Left lung (tissue), 4 donors: ENCODE measurements at regions not wholly inside any gene's neighbourhood (a gene's known extent, or its start where the extent isn't known, plus 50 kb on each side); places are given as distances from the start of the nearest gene placed in this dataset.

Experiments
- ATAC-seq: fragments of 200-7000 bp; cut with Tn5 transposase; one replicate; pipeline ENCODE4 v1.9.1; 2020; ENCODE audit warnings: moderate library complexity
- DNase-seq, 4 donors: peaks; one replicate each; pipeline ENCODE4 v3.0.0-alpha.2; 2013 to 2020
- H3K27ac ChIP-seq, 2 donors: fragments of 200-600 bp; sonication (generic) in 1 of 2; one replicate each; pipeline versions ENCODE4 v1.5.0 to v1.8.0; 2020 to 2021
- H3K27me3 ChIP-seq, 2 donors: fragments of 200-600 bp; sonication (generic) in 1 of 2; one replicate each; pipeline versions ENCODE4 v1.5.0 to v1.8.0; 2020 to 2021
- H3K36me3 ChIP-seq, 2 donors: fragments of 200-600 bp; sonication (generic) in 1 of 2; one replicate each; pipeline versions ENCODE4 v1.5.0 to v1.8.0; 2020 to 2021
- H3K4me1 ChIP-seq, 2 donors: fragments of 200-600 bp; one replicate each; pipeline ENCODE4 v1.8.0; 2021
- H3K4me3 ChIP-seq, 2 donors: fragments of 200-600 bp; sonication (generic) in 1 of 2; one replicate each; pipeline versions ENCODE4 v1.5.0 to v1.8.0; 2020 to 2021; ENCODE audit warnings: mild to moderate bottlenecking in 1 of 2
- H3K9me3 ChIP-seq, 2 donors: fragments of 200-600 bp; sonication (generic) in 1 of 2; one replicate each; pipeline versions ENCODE4 v1.5.0 to v1.8.0; 2020 to 2021
- intact Hi-C, 2 donors: fragments of 100-400 bp; cut with DNase I; formaldehyde crosslinking; loops; one replicate each; pipeline versions ENCODE4 v1.11.2 to v1.14.2; 2022
- TF ChIP-seq, protein P1 (sequence below), 2 donors: fragments of 200-600 bp; sonication (generic) in 1 of 2; IDR thresholded peaks; one replicate each; pipeline versions ENCODE4 v1.5.0 to v1.8.0; 2021; ENCODE audit warnings: antibody characterized with exemption in 2 of 2
- donor health status: DM: no; HTN: yes; CAD: no.
- donor health status: DM: no; HTN: no; CAD: no.

DNA sequence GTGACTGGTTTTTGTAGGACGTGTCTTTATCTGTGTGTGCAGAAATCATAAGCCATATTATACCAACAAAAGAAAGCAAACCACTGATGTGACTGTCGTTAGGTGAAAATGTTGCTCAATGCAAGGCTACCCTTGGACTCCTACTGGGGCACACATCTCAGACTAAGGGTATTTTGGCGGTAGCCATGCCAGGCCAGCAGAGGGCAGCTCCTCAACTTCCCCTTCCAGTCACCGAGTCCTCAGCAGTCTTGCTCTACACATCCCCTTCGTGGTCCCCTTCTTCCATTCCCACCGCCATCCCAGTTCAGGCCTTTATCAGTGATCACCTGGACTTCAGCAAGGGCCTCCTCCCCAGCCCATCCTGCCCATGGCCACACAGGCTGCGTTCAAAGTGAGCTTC is 113.7 kb upstream of the GGTLC1 start:
- H3K4me1 ChIP-seq: no peaks in the 10 kb centered on the region
- TF ChIP-seq, protein P1, sequence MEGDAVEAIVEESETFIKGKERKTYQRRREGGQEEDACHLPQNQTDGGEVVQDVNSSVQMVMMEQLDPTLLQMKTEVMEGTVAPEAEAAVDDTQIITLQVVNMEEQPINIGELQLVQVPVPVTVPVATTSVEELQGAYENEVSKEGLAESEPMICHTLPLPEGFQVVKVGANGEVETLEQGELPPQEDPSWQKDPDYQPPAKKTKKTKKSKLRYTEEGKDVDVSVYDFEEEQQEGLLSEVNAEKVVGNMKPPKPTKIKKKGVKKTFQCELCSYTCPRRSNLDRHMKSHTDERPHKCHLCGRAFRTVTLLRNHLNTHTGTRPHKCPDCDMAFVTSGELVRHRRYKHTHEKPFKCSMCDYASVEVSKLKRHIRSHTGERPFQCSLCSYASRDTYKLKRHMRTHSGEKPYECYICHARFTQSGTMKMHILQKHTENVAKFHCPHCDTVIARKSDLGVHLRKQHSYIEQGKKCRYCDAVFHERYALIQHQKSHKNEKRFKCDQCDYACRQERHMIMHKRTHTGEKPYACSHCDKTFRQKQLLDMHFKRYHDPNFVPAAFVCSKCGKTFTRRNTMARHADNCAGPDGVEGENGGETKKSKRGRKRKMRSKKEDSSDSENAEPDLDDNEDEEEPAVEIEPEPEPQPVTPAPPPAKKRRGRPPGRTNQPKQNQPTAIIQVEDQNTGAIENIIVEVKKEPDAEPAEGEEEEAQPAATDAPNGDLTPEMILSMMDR (IDR thresholded peaks at IDR 0.05): peak in 1 of 2 donors; percentile 18
- no peaks in the 10 kb centered on the region for H3K36me3 ChIP-seq
- ATAC-seq (peak; percentile 41), DNase-seq (no peak)
- no peaks in the 10 kb centered on the region for H3K9me3 ChIP-seq
- no peak overlapping the region for H3K4me3 ChIP-seq
- intact Hi-C loops: no loop called here
- no peaks in the 10 kb centered on the region for H3K27me3 ChIP-seq
- H3K27ac ChIP-seq: no peak overlapping the region

DNA sequence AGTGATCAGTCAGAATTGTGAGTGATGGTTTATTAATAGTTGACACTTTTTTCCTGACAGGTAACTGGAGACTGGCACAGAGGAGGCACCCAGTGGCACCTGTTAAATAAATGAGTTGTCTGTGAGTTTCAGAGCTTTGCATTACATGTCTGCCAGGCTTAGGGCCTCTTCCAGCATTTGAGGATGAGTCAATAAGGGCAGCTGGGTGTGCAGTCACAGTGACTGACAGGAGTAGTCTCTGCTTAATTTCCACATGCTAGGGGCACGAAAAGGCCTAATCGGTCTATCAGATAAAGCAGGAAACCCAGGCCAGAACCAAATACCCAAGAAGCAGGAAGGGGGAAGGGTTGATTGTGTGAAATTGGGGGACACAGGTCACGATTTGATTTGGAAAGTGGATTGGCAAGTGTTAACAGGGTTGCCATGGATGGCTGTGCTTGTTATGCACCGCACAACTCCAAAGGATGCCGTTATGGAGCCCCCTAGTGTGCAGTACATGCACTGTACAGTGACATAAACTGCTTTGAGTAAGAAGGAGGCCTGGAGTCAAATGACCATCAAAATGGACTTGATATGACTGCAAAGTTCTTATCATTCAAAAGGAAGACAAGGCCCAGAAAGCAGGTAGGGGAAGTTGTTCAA is 111.9 kb upstream of the GGTLC1 start:
- Histone ChIP-seq H3K27me3 (peaks cover 0 to 10% of the 10 kb centered on the region in 2 donors), H3K4me3 (no peak overlapping the region), H3K4me1 (no peaks in the 10 kb centered on the region), H3K27ac (no peak overlapping the region), H3K9me3 (no peaks in the 10 kb centered on the region), H3K36me3 (no peaks in the 10 kb centered on the region)
- ATAC-seq (peak; percentile 97), DNase-seq (peak in 2 of 4 donors; percentile 28 to 66)
- intact Hi-C loops: no loop called here
- TF ChIP-seq, protein P1 (IDR thresholded peaks at IDR 0.05): peak; percentile 67 to 68

- ATAC-seq: no peak
- no peak overlapping the region for H3K27ac ChIP-seq
- TF ChIP-seq, protein P1 (IDR thresholded peaks at IDR 0.05): no peak
- intact Hi-C loops: no loop called here
- no peaks in the 10 kb centered on the region for H3K9me3 ChIP-seq
- H3K27me3 ChIP-seq: peaks cover 0 to 10% of the 10 kb centered on the region in 2 donors
- no peak overlapping the region for H3K4me3 ChIP-seq
- H3K36me3 ChIP-seq: no peaks in the 10 kb centered on the region
- no peaks in the 10 kb centered on the region for H3K4me1 ChIP-seq
- DNase-seq: no peak
Observed at GRCh38 chr20:24098886-24099285, 110.3 kb upstream of the GGTLC1 start.

- DNase-seq (no peak), ATAC-seq (no peak)
- intact Hi-C loops: no loop called here
Observed at GRCh38 chr20:24097506-24098245, 109.1 kb upstream of the GGTLC1 start.

More at GRCh38 chr20:24097506-24098245, 109.1 kb upstream of the GGTLC1 start:
- Histone ChIP-seq H3K9me3 (no peaks in the 10 kb centered on the region), H3K27me3 (peaks cover 0 to 10% of the 10 kb centered on the region in 2 donors), H3K4me3 (no peak overlapping the region), H3K36me3 (no peaks in the 10 kb centered on the region), H3K27ac (no peak overlapping the region), H3K4me1 (no peaks in the 10 kb centered on the region)
- TF ChIP-seq, protein P1 (IDR thresholded peaks at IDR 0.05): no peak
